Astrocyte (in vitro differentiated cells and primary cell): ENCODE measurements at regions not wholly inside any gene's neighbourhood (a gene's known extent, or its start where the extent isn't known, plus 50 kb on each side); places are given as distances from the start of the nearest gene placed in this dataset.

Experiments used
- CTCF ChIP-seq: IDR thresholded peaks from 2 replicates; pipeline ENCODE4 v1.5.1; 2011; ENCODE audit warnings: low read depth, mild to moderate bottlenecking, inconsistent platforms, low read length, moderate library complexity; ENCODE audit not compliant: insufficient read depth
- EZH2 ChIP-seq: IDR thresholded peaks from 2 replicates; pipeline ENCODE4 v1.6.1; 2012; ENCODE audit warnings: mild to moderate bottlenecking, low read length, inconsistent platforms; ENCODE audit not compliant: insufficient read depth

- TF ChIP-seq CTCF (no peak), EZH2 (no peak)
Observed at GRCh38 chr11:92506809-92507336, 282.3 kb downstream of the FAT3 start.
